ENCODE measurements at regions not wholly inside any gene's neighbourhood (a gene's known extent, or its start where the extent isn't known, plus 50 kb on each side); places are given as distances from the start of the nearest gene placed in this dataset.

GRCh38 chr7:42747044-42747443 lies 164.8 kb downstream of the C7orf25 start:
- H3K4me3 ChIP-seq (ENCODE audit: low read depth, low read length) = no peak overlapping the region
- TF ChIP-seq, protein P1, sequence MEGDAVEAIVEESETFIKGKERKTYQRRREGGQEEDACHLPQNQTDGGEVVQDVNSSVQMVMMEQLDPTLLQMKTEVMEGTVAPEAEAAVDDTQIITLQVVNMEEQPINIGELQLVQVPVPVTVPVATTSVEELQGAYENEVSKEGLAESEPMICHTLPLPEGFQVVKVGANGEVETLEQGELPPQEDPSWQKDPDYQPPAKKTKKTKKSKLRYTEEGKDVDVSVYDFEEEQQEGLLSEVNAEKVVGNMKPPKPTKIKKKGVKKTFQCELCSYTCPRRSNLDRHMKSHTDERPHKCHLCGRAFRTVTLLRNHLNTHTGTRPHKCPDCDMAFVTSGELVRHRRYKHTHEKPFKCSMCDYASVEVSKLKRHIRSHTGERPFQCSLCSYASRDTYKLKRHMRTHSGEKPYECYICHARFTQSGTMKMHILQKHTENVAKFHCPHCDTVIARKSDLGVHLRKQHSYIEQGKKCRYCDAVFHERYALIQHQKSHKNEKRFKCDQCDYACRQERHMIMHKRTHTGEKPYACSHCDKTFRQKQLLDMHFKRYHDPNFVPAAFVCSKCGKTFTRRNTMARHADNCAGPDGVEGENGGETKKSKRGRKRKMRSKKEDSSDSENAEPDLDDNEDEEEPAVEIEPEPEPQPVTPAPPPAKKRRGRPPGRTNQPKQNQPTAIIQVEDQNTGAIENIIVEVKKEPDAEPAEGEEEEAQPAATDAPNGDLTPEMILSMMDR (IDR thresholded peaks at IDR 0.05; ENCODE audit: borderline replicate concordance, insufficient read depth, low read depth, low read length) = no peak

DNA sequence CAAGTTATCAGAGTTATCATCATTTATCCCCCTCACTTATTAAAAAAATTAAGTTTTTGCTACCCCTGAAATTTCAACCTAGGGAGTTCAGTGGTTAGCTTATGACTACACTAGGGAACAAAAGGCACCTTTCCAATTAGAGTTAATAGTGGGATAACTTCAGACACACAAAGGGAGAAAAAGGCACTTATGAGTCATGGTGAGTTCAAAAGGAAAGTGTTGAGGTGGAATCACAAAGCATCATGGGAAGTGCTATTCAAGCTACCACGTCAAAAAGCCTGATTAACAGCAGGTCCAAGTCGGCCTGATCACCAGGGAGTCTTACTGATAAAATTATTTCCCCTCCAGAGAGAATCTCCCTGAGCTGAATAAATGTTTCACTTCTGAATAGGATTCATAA lies 165.7 kb downstream of the C7orf25 start:
- TF ChIP-seq, protein P1 (IDR thresholded peaks at IDR 0.05; ENCODE audit: borderline replicate concordance, insufficient read depth, low read depth, low read length) = no peak
- no peak overlapping the region for H3K4me3 ChIP-seq (ENCODE audit: low read depth, low read length)

DNA sequence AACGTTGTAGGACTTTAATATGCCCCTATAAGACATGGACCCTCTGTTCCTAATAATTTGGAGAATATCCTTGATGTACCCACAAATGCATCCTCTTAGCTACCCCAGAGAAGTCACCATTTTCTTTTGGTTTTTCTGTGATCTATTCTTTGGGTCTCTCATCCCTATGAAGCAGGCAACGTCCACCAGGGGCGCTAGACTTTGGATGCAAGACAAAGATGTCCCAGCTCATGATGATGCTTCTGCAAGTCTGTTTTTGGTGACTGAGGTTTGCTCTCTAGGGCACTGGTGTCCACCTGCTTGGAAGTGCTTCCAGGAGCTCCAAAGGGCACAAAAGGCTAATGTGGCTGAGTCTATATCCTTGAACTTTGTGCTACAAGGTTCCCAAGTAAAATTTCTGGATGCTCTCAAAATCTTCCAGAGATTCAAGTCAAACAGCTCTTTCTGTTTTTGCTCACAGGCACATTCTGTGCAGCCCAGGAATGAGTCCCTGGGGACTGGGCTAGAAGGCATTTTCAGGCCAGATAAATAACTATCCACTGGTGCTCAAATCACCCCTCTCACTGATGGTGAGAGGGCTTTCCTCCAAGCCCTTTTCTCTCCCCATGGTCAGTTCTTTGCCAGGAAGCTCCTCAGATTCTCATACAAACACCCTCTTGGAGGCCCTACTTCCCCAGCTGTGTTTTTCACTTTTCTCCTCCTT lies 166.4 kb downstream of the C7orf25 start:
- TF ChIP-seq, protein P1 (IDR thresholded peaks at IDR 0.05; ENCODE audit: borderline replicate concordance, insufficient read depth, low read depth, low read length) = peak; percentile 74
- no peak overlapping the region for H3K4me3 ChIP-seq (ENCODE audit: low read depth, low read length)

DNA sequence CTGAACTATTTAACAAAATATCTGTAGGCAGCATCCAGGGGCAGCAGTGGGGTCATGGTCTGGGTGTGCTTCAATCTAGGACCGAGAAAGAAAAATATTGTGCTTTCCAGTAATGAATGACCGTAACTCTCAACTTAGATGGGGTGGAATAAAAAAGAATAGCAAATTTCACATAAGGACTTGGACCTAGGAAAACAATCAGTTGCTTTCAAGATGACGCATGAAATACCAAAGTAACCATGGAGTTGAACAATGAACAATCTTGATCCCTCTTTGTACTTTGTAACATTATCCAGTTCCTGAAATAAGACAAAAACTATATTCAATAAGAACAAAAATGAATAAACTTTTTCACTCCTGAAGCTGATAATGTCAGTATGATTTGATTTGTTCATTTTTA lies 167.1 kb downstream of the C7orf25 start:
- no peak overlapping the region for H3K4me3 ChIP-seq (ENCODE audit: low read depth, low read length)
- TF ChIP-seq, protein P1 (IDR thresholded peaks at IDR 0.05; ENCODE audit: borderline replicate concordance, insufficient read depth, low read depth, low read length) = no peak

GRCh38 chr7:42743077-42743858 lies 168.6 kb downstream of the C7orf25 start:
- TF ChIP-seq, protein P1 (IDR thresholded peaks at IDR 0.05; ENCODE audit: borderline replicate concordance, insufficient read depth, low read depth, low read length) = no peak
- no peak overlapping the region for H3K4me3 ChIP-seq (ENCODE audit: low read depth, low read length)

GRCh38 chr7:42742318-42742717 lies 169.6 kb downstream of the C7orf25 start:
- H3K4me3 ChIP-seq (ENCODE audit: low read depth, low read length) = no peak overlapping the region
- TF ChIP-seq, protein P1 (IDR thresholded peaks at IDR 0.05; ENCODE audit: borderline replicate concordance, insufficient read depth, low read depth, low read length) = no peak

DNA sequence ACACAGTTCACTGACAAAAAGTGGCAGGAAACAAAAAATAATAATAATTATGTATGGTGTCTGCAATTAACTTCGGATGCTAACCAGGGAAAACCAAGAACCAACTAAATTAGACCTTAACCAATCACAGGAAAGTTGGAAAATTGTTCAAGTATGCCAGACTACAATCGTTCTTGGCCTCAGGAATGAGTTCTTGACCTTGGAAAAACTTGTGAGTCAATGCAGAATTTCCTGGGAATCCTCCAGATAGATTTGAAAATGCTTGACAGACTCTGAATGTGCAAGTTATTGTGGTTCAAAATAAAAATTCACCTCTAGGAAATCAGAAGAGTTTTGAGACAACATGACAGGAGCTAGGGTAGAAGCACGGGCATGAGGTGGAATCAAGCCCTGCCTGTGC lies 171.5 kb downstream of the C7orf25 start:
- TF ChIP-seq, protein P1 (IDR thresholded peaks at IDR 0.05; ENCODE audit: borderline replicate concordance, insufficient read depth, low read depth, low read length) = no peak
- no peak overlapping the region for H3K4me3 ChIP-seq (ENCODE audit: low read depth, low read length)

Data from GM12875 (cell line).